Renal cortical epithelial cell (primary cell): ENCODE measurements at regions not wholly inside any gene's neighbourhood (a gene's known extent, or its start where the extent isn't known, plus 50 kb on each side); places are given as distances from the start of the nearest gene placed in this dataset.

Experiments
- DNase-seq: peaks from one replicate; pipeline ENCODE4 v3.0.0-alpha.2; 2011; ENCODE audit warnings: low read depth

GRCh38 chr22:48799227-48799970, 1028.3 kb downstream of the BRD1 start:
- no peak for DNase-seq

GRCh38 chr22:48798281-48799226, 1029.1 kb downstream of the BRD1 start:
- no peak for DNase-seq

GRCh38 chr22:48797731-48798130, 1029.9 kb downstream of the BRD1 start:
- DNase-seq = no peak

- DNase-seq = no peak
Measured at GRCh38 chr22:48796310-48797015, 1031.2 kb downstream of the BRD1 start.

GRCh38 chr22:48795664-48796063, 1032.0 kb downstream of the BRD1 start:
- DNase-seq = no peak

- DNase-seq = no peak
Measured at GRCh38 chr22:48794906-48795305, 1032.8 kb downstream of the BRD1 start.

- DNase-seq = no peak
Measured at GRCh38 chr22:48793949-48794348, 1033.7 kb downstream of the BRD1 start.

- no peak for DNase-seq
Measured at GRCh38 chr22:48786679-48786996, 1041.0 kb downstream of the BRD1 start.

- no peak for DNase-seq
Measured at GRCh38 chr22:48785792-48786678, 1041.6 kb downstream of the BRD1 start.

GRCh38 chr22:48784701-48785503, 1042.8 kb downstream of the BRD1 start:
- DNase-seq = no peak

GRCh38 chr22:48783821-48784266, 1043.8 kb downstream of the BRD1 start:
- no peak for DNase-seq

- no peak for DNase-seq
Measured at GRCh38 chr22:48782811-48783511, 1044.7 kb downstream of the BRD1 start.

GRCh38 chr22:48782326-48782725, 1045.3 kb downstream of the BRD1 start:
- no peak for DNase-seq

- DNase-seq = no peak
Measured at GRCh38 chr22:48781868-48782267, 1045.8 kb downstream of the BRD1 start.

GRCh38 chr22:48781391-48781790, 1046.3 kb downstream of the BRD1 start:
- DNase-seq = no peak

- no peak for DNase-seq
Measured at GRCh38 chr22:48780597-48781277, 1046.9 kb downstream of the BRD1 start.

GRCh38 chr22:48779661-48780596, 1047.7 kb downstream of the BRD1 start:
- DNase-seq = no peak

- no peak for DNase-seq
Measured at GRCh38 chr22:48779211-48779643, 1048.4 kb downstream of the BRD1 start.
